Suprapubic skin (tissue), 4 donors: ENCODE measurements at regions not wholly inside any gene's neighbourhood (a gene's known extent, or its start where the extent isn't known, plus 50 kb on each side); places are given as distances from the start of the nearest gene placed in this dataset.

Source experiments
- CTCF ChIP-seq, 2 donors: fragments of 200-600 bp in 1 of 2; fragments of 450-650 bp in 1 of 2; sonication (generic) in 1 of 2; IDR thresholded peaks; one replicate each; pipeline ENCODE4 v1.5.1; 2016 to 2019; ENCODE audit warnings: antibody characterized with exemption in 2 of 2, mild to moderate bottlenecking in 1 of 2, moderate library complexity in 1 of 2
- POLR2A ChIP-seq, 2 donors: fragments of 450-650 bp; IDR thresholded peaks; one replicate each; pipeline ENCODE4 v1.6.1; 2017; ENCODE audit warnings: antibody characterized with exemption in 2 of 2, mild to moderate bottlenecking in 2 of 2, moderate library complexity in 2 of 2
- POLR2AphosphoS5 ChIP-seq, 3 donors: sonication (generic); formaldehyde crosslinking; IDR thresholded peaks; one replicate each; pipeline ENCODE4 v1.6.1; 2017; ENCODE audit warnings: antibody characterized with exemption in 3 of 3

GRCh38 chr10:60726257-60726656 lies 52.0 kb upstream of the CDK1 start:
- TF ChIP-seq CTCF (IDR thresholded peaks at IDR 0.05) (no peak), POLR2AphosphoS5 (IDR thresholded peaks at IDR 0.05) (no peak), POLR2A (IDR thresholded peaks at IDR 0.05) (no peak)
